GM10266 (cell line): ENCODE measurements at regions not wholly inside any gene's neighbourhood (a gene's known extent, or its start where the extent isn't known, plus 50 kb on each side); places are given as distances from the start of the nearest gene placed in this dataset.

Source experiments
- DNase-seq: peaks from one replicate; pipeline ENCODE4 v3.0.0; 2012; ENCODE audit errors: extremely low spot score
- CTCF ChIP-seq: IDR thresholded peaks from 2 replicates; pipeline ENCODE4 v1.5.1; 2012; ENCODE audit warnings: mild to moderate bottlenecking, low read depth; ENCODE audit not compliant: control insufficient read depth, insufficient read depth; ENCODE audit errors: missing control alignments

- DNase-seq = no peak
- no peak for TF ChIP-seq CTCF
Measured at GRCh38 chr2:236752096-236752495, 182.5 kb downstream of the ACKR3 start.

GRCh38 chr2:236753606-236754270, 184.1 kb downstream of the ACKR3 start:
- no peak for TF ChIP-seq CTCF
- DNase-seq = no peak

- no peak for DNase-seq
- TF ChIP-seq CTCF = no peak
Measured at GRCh38 chr2:236754271-236754944, 184.8 kb downstream of the ACKR3 start.

- no peak for DNase-seq
- no peak for TF ChIP-seq CTCF
Measured at GRCh38 chr2:236755278-236755840, 185.7 kb downstream of the ACKR3 start.

GRCh38 chr2:236758406-236758805, 188.8 kb downstream of the ACKR3 start:
- no peak for DNase-seq
- no peak for TF ChIP-seq CTCF

- no peak for TF ChIP-seq CTCF
- no peak for DNase-seq
Measured at GRCh38 chr2:236760246-236760645, 190.6 kb downstream of the ACKR3 start.

- TF ChIP-seq CTCF = no peak
- DNase-seq = no peak
Measured at GRCh38 chr2:236761358-236761757, 191.7 kb downstream of the ACKR3 start.
